ENCODE measurements at regions not wholly inside any gene's neighbourhood (a gene's known extent, or its start where the extent isn't known, plus 50 kb on each side); places are given as distances from the start of the nearest gene placed in this dataset.
"Not testable (repeated sequence)": the region's sequence is repeated elsewhere in the genome, so short reads cannot be mapped to it uniquely, and the experiment has no call there.

GRCh38 chrX:21219208-21219607 lies 155.0 kb upstream of the CNKSR2 start:
- not testable (repeated sequence) for DNase-seq (ENCODE audit: low spot score)

GRCh38 chrX:21225643-21226042 lies 148.6 kb upstream of the CNKSR2 start:
- no peak for DNase-seq (ENCODE audit: low spot score)

- not testable (repeated sequence) for DNase-seq (ENCODE audit: low spot score)
Observed at GRCh38 chrX:21228974-21229373, 145.2 kb upstream of the CNKSR2 start.

- no peak for DNase-seq (ENCODE audit: low spot score)
Observed at GRCh38 chrX:21255032-21255618, 119.1 kb upstream of the CNKSR2 start.

- DNase-seq (ENCODE audit: low spot score): no peak
Observed at GRCh38 chrX:21266949-21267348, 107.3 kb upstream of the CNKSR2 start.

GRCh38 chrX:21276736-21277433 lies 97.3 kb upstream of the CNKSR2 start:
- DNase-seq (ENCODE audit: low spot score): no peak

- no peak for DNase-seq (ENCODE audit: low spot score)
Observed at GRCh38 chrX:21289232-21289631, 85.0 kb upstream of the CNKSR2 start.

GRCh38 chrX:21295246-21295820 lies 78.9 kb upstream of the CNKSR2 start:
- DNase-seq (ENCODE audit: low spot score): no peak

GRCh38 chrX:21305799-21306336 lies 68.3 kb upstream of the CNKSR2 start:
- no peak for DNase-seq (ENCODE audit: low spot score)

- no peak for DNase-seq (ENCODE audit: low spot score)
Observed at GRCh38 chrX:21319323-21319722, 54.9 kb upstream of the CNKSR2 start.

All from HuH-7 (cell line).